Transverse colon (tissue), 4 donors: ENCODE measurements at regions not wholly inside any gene's neighbourhood (a gene's known extent, or its start where the extent isn't known, plus 50 kb on each side); places are given as distances from the start of the nearest gene placed in this dataset.

ENCODE experiments used
- DNase-seq: peaks from one replicate; pipeline ENCODE4 v3.0.0-alpha.2; 2019
- H3K27ac ChIP-seq, 4 donors: fragments of 200-600 bp; sonication (generic); 2 replicates each; pipeline ENCODE4 v1.5.1; 2016 to 2018; ENCODE audit warnings: inconsistent platforms in 4 of 4
- H3K27me3 ChIP-seq: fragments of 200-600 bp; sonication (generic); 2 replicates; pipeline ENCODE4 v1.5.1; 2017; ENCODE audit warnings: inconsistent platforms
- H3K36me3 ChIP-seq, 4 donors: fragments of 200-600 bp; sonication (generic); 2 replicates each; pipeline ENCODE4 v1.5.1; 2017 to 2019; ENCODE audit warnings: inconsistent platforms in 4 of 4
- H3K4me1 ChIP-seq, 4 donors: fragments of 200-600 bp; sonication (generic); 2 replicates each; pipeline ENCODE4 v1.5.1; 2017 to 2020; ENCODE audit warnings: inconsistent platforms in 4 of 4
- H3K4me3 ChIP-seq, 4 donors: fragments of 200-600 bp; sonication (generic); 1 replicate in 1 of 4; 2 replicates in 3 of 4; pipeline versions ENCODE4 v1.5.1 to v1.6.1; 2017 to 2019; ENCODE audit warnings: inconsistent platforms in 4 of 4
- H3K9me3 ChIP-seq, 2 donors: fragments of 200-600 bp; sonication (generic); 2 replicates each; pipeline ENCODE4 v1.5.1; 2017 to 2019; ENCODE audit warnings: inconsistent platforms in 2 of 2
- CTCF ChIP-seq, 5 experiments: fragments of 200-600 bp in 3 of 5; fragments of 450-650 bp in 2 of 5; sonication (generic) in 3 of 5; IDR thresholded peaks; 1 replicate in 2 of 5; 2 replicates in 3 of 5; pipeline ENCODE4 v1.5.1; 2016 to 2017; ENCODE audit warnings: antibody characterized with exemption in 5 of 5, inconsistent platforms in 3 of 5, mild to moderate bottlenecking in 2 of 5, moderate library complexity in 1 of 5
- EP300 ChIP-seq: sonication (generic); formaldehyde crosslinking; IDR thresholded peaks from one replicate; pipeline ENCODE4 v1.6.1; 2017; ENCODE audit warnings: antibody characterized with exemption, low read depth
- POLR2A ChIP-seq: fragments of 450-650 bp; IDR thresholded peaks from one replicate; pipeline ENCODE4 v1.6.1; 2016; ENCODE audit warnings: antibody characterized with exemption, mild to moderate bottlenecking, moderate library complexity
- POLR2AphosphoS5 ChIP-seq, 3 donors: sonication (generic); formaldehyde crosslinking; IDR thresholded peaks; one replicate each; pipeline ENCODE4 v1.6.1; 2016; ENCODE audit warnings: antibody characterized with exemption in 3 of 3
- WGBS, 2 donors: methylation state at CpG; one replicate each; pipeline ENCODE4 v1.1.5; 2018; ENCODE audit warnings: low coverage in 1 of 2; 5-methylcytosine and 5-hydroxymethylcytosine counted together
- in situ Hi-C, 4 donors: fragments of 200-750 bp; cut with MboI; loops; one replicate each; pipeline versions ENCODE4 v1.15.0 to v1.15.1; 2017; ENCODE audit warnings: low sequenced_read_pairs in 3 of 4, low pct_ligation_motif_present in 1 of 4, low pct_unique_long_range_greater_than_20kb in 1 of 4
- intact Hi-C: fragments of 100-400 bp; cut with DNase I; formaldehyde crosslinking; loops from one replicate; pipeline ENCODE4 v1.15.1; 2023; ENCODE audit warnings: low total_unique reads

DNA sequence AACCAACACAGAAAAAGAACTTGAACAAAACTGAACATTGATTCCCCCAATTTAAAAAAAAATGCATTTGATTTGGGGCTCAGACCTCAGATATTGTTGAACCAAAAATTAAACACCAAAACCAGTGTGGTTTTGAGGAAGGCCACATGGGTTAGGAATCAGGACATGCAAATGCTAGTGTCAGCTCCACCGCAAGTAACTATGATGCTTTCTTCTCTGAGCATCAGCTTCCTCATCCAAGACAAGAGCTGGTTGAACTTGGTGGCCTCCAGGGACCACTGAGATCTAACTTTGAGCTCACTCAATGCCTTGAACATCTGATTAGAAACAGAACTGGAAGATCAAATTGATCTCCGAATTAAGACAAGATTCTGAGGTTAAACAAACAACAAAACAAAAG, 142.9 kb upstream of the NWD2 start:
- no peaks in the 10 kb centered on the region for H3K9me3 ChIP-seq
- intact Hi-C loops = no loop called here
- no peak overlapping the region for H3K27ac ChIP-seq
- H3K27me3 ChIP-seq = no peaks in the 10 kb centered on the region
- in situ Hi-C loops = no loop called here
- WGBS, 2 donors = 80 to 83% methylated on average over 2 of the region's 2 CpGs
- no peak overlapping the region for H3K4me3 ChIP-seq
- no peak for DNase-seq
- H3K36me3 ChIP-seq = no peaks in the 10 kb centered on the region
- H3K4me1 ChIP-seq = no peaks in the 10 kb centered on the region
- TF ChIP-seq EP300 (no peak), POLR2AphosphoS5 (IDR thresholded peaks at IDR 0.05) (no peak), POLR2A (no peak), CTCF (IDR thresholded peaks at IDR 0.05) (no peak)

GRCh38 chr4:37109756-37110155, 134.8 kb upstream of the NWD2 start:
- DNase-seq = no peak
- Histone ChIP-seq H3K27ac (no peak overlapping the region), H3K4me3 (no peak overlapping the region), H3K9me3 (no peaks in the 10 kb centered on the region), H3K36me3 (no peaks in the 10 kb centered on the region), H3K27me3 (no peaks in the 10 kb centered on the region), H3K4me1 (no peaks in the 10 kb centered on the region)
- TF ChIP-seq EP300 = no peak
- no peak for TF ChIP-seq POLR2A
- no peak for TF ChIP-seq CTCF (IDR thresholded peaks at IDR 0.05)
- no peak for TF ChIP-seq POLR2AphosphoS5 (IDR thresholded peaks at IDR 0.05)
- intact Hi-C loops (no loop called here), in situ Hi-C loops (no loop called here)
- 36 to 52% methylated on average over 1 of the region's 1 CpG for WGBS, 2 donors

GRCh38 chr4:37124800-37125199, 119.7 kb upstream of the NWD2 start:
- no peak for DNase-seq
- no peak overlapping the region for H3K27ac ChIP-seq
- H3K9me3 ChIP-seq = no peaks in the 10 kb centered on the region
- TF ChIP-seq EP300 = no peak
- TF ChIP-seq POLR2AphosphoS5 (IDR thresholded peaks at IDR 0.05) = no peak
- no peak for TF ChIP-seq CTCF (IDR thresholded peaks at IDR 0.05)
- no peak for TF ChIP-seq POLR2A
- intact Hi-C loops = no loop called here
- 79 to 93% methylated on average over 3 to 4 of the region's 4 CpGs for WGBS, 2 donors
- in situ Hi-C loops = no loop called here
- no peaks in the 10 kb centered on the region for H3K27me3 ChIP-seq
- H3K4me1 ChIP-seq = no peaks in the 10 kb centered on the region
- no peaks in the 10 kb centered on the region for H3K36me3 ChIP-seq
- no peak overlapping the region for H3K4me3 ChIP-seq

GRCh38 chr4:37126051-37126450, 118.5 kb upstream of the NWD2 start:
- no peaks in the 10 kb centered on the region for H3K4me1 ChIP-seq
- TF ChIP-seq EP300 (no peak), CTCF (IDR thresholded peaks at IDR 0.05) (no peak), POLR2AphosphoS5 (IDR thresholded peaks at IDR 0.05) (no peak), POLR2A (no peak)
- H3K27me3 ChIP-seq = no peaks in the 10 kb centered on the region
- intact Hi-C loops (no loop called here), in situ Hi-C loops (no loop called here)
- no peak for DNase-seq
- H3K27ac ChIP-seq = no peak overlapping the region
- no peak overlapping the region for H3K4me3 ChIP-seq
- no peaks in the 10 kb centered on the region for H3K9me3 ChIP-seq
- no peaks in the 10 kb centered on the region for H3K36me3 ChIP-seq
